HG02973 (cell line): ENCODE measurements at regions not wholly inside any gene's neighbourhood (a gene's known extent, or its start where the extent isn't known, plus 50 kb on each side); places are given as distances from the start of the nearest gene placed in this dataset.

ENCODE experiments used
- ATAC-seq: cut with Tn5 transposase; IDR thresholded peaks from one replicate; pipeline ENCODE4 v1.9.1; 2021; ENCODE audit warnings: moderate library complexity; ENCODE audit not compliant: unreplicated experiment

DNA sequence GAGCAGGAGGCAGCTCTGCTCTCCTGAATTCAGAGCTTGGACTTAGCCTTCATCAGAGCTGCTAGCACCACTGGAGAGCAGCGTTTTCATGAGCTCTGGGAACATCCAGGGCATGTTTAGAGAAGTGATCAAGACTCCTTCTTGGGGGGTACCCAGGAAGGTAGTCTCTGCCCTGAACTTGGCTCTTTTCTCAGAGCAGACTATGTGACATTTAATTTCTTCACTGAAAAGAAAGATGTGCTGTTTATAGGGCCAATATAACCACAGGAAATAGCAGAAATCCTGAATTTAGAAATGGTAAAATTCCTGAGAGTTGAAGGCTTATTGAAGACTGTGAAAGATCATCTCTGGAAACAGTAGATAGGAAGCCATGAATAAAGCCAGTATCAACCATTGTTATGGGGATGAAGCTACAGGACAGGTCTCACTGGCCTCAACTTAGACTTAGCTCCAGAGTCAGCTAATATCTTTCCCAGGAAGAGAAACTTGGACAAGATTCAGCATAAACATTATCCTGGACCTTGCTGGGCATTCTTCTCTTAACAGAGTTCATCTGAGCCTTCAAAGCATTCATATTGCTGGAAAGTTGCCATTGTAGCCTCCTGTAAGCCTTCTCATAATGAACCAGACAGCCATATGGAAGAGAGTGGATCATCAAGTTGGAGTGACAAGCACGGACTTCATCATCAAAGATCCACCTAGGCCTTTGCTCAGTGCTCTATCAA lies 386.6 kb upstream of the THBS1 start:
- no peak for ATAC-seq

DNA sequence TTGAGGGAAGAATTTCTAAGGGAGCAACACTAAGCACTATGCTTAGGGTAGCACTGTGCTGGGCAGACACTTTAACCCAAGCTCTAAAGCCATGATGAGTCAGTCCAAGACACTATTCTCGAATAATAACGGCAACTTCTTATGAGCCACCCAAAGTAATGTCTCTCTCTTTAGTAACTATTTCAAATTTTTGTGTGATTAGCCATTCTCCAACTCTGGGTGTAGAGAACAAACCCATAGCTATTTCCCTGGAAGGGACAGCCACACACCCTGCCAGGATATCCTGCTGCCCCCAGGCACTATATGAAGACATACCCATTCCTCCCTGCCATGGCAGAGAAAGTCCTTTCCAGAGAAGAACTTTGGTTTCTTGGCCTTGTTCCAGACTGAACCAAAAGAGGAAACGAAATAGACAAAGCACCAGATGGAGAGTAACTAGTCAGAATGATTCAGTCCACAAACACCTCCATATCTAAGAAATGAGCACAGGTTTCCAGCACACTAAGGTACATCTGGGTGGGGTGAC lies 384.9 kb upstream of the THBS1 start:
- ATAC-seq, result no peak

DNA sequence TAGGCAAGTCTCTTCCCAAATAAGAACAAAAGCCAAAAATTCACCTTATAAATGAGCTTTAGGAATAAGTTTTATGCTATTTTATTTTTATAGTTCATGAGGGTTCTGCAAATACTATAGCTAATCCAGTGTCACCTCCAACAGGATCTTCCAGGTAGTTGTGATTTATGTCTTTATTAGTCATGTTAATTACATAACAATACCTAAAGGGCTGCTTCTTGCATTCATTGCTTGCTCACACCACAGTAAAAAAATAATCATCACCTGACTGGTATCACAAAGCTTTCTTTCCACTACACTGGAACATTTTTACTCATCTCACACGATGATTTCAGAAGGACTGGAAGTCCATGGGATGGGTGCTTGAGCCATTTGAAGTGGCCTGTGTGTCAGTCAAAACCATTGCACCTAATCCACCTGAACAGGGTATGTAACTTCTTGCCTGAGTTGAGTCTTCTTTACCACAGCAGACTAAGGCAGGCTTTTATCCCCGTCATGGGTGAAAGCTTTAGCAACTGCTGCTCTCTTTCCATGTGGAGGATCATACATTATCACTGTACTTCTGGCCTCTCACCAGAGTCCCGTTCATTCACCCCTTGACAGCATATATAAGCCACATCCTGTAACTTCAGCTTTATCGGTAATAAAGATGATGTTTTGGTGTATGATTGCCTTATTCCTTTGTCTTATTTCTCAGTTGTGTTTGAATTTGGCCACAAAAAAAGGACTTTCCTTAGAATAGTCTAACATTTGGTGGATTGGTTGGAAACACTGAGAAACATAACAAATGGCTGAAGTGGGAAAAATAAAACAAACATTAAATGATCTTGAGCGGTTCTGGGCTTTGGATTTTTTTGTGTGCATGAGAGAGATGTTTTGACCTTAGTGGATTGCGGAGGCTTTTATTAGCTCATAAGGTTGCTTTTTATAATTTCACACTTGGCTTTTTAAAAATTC lies 382.6 kb upstream of the THBS1 start:
- ATAC-seq, result no peak

DNA sequence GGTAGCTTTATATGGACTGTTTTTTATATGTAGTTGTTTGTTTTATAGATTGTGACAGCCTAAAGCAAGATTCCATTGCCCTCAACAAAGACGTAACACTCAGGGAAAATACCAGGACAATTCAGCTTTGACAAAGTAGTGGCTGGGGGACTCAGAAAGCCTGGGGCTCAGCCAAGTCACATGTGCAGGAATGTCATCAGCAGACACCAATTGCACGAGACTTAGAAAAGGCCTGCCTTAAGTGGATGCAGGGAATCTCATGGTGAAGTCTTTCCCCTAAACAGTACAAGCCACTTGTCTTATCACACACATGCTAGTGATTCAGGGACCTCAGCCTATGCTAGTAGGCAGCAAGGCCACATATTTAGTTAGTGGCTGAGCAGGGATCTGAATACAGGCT lies 381.8 kb upstream of the THBS1 start:
- no peak for ATAC-seq

DNA sequence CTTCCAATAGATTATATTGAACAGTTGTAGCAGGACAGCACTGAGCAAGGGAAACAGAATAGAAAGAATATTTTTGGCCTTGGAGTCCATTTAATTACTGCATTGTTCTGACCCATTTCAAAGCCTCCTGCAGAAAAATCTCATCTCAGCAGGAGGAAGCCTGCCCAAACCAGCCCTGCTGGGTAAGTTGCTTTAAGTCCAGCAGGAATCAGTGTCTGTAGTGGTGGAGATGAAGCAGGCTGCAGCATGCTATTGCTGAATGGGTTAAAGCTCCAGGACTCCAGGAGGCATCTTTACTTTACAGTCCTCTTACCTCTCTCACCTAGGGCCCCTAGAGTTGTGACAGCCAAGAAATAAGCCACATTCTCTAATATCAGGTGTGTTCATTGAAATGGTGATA lies 380.3 kb upstream of the THBS1 start:
- no peak for ATAC-seq

DNA sequence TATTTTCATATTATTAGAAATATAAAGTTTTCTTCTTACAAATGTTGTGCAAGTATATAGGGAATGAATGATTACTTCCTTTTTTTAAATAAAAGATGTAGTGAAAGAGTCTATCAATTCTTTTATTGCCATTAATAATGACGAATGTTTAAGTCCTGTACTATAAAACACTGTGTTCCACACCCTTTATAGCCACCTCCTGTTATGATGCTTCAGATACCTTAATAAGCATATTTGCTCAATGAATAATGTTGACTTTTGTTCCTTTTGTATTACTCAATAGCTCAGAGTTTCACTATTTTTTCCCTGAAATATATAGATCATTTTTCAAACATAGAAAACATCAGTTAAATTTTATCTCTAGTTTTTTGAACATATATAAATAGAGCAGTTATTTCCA lies 378.2 kb upstream of the THBS1 start:
- no peak for ATAC-seq

DNA sequence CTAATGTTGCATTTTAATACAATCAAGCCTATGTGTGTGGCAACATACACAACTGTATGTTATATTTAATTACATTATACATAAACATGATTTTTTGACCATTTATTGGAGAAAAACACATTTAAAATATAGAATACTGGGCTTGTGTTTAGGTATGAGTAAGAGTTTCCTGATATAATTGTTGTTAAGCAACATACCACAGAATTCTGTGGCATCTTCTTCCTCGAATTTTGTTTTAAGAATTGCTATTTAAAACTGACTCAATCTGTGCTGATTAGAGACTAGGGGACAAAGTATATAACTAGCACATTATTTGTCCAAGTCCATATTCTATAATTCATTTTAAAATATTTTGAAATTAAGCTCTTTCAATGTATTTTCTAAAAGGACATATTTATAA lies 376.8 kb upstream of the THBS1 start:
- ATAC-seq, result no peak

DNA sequence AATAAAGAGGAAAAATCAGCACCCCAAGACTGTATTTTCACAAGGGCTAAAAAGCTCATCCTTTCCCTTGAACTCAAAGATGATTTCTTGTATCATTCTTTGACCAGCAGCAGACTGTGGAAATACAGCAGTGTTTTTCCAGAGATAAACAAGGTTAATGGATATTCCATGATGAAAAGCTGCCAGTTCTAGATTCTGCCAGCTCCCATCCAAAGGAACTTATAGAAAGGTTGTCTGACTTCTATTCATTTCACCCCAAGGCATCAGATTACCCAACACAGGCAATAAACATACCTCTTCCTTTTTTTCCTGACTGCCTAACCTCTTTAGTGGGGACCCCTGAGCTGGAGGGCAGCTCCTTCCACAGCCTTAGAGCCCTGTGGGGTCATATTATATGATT lies 375.8 kb upstream of the THBS1 start:
- no peak for ATAC-seq

DNA sequence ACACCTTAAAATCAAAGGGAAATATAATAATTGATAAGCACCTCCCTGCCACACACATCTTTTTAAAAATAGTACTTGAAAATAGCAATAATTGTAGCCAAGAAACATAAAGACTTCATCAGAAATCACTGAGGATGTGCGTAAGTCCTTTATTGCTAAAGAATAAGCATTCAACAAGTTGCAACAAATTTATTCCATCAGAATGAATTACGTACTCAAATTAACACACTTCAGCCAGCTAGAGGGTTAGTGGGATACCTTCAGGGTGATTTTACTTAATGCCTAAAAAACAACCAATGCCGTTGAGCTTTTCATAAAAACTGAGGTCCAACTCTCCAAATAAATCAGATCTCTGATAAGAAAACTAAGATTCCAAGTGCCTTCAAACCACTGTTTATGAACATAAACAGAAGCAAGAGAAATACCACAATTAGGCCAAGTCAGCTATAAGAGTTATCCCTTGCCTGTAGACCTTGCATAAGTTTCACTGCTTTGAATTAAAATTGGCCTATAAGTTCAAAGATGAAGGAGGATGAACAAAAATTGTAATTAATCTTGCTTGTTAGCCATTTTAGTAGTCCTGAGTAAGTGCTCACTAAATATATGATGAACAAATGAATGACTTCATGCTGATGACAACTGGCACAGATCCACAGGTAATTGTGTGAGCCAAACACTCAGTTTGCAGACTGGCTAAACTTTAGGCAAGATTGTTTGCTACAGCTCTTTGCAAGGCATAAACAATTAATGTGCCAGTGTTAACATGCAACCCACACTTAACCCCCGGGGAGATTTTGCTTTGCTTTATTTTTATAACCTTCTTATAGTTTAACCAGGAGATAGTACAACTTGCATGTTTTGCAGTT lies 375.1 kb upstream of the THBS1 start:
- no peak for ATAC-seq

DNA sequence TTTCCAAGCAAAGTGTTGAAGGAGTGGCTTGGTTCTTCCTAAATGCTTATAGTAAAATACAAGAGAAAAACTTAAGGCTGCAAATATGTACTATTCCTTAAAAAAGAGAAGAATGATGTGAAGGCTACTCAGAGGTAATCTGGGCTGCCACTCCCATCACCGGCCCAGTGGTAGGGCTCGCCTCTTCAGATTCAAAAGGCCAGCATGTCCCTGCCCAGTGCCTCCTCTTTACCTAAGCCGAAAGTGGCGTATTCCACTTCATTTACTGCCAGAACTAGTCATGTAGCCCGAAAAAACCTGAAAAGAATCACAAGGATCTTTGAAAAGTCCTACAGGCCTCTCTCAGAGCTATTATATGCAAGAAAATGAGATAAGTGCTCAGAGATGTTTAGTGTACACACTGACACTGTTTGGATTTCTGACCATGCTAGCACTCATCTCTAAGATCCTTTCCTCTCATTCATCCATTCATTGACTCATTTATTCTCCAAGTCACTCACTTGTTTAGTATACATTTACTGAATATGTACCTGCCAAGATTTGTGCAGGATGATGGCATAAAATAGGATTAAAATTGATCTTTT lies 373.3 kb upstream of the THBS1 start:
- no peak for ATAC-seq

DNA sequence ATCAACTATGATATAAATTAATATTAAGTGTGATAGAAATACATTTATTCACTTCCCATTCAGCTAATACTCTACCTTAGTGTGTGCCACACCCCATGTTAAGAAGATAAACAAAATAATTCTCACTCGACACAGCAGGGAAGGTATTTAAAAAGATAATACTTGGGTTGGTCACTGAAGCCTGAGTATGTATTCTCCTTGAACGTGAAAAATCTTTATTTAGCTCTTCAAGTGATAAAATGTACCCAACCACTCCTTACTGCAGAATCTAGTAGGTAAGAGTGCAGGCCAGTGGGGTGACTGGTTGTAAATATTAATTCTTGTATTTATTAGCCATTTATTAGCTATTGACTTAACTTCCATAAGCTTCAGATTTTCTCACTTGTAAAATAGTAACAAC lies 372.7 kb upstream of the THBS1 start:
- no peak for ATAC-seq

DNA sequence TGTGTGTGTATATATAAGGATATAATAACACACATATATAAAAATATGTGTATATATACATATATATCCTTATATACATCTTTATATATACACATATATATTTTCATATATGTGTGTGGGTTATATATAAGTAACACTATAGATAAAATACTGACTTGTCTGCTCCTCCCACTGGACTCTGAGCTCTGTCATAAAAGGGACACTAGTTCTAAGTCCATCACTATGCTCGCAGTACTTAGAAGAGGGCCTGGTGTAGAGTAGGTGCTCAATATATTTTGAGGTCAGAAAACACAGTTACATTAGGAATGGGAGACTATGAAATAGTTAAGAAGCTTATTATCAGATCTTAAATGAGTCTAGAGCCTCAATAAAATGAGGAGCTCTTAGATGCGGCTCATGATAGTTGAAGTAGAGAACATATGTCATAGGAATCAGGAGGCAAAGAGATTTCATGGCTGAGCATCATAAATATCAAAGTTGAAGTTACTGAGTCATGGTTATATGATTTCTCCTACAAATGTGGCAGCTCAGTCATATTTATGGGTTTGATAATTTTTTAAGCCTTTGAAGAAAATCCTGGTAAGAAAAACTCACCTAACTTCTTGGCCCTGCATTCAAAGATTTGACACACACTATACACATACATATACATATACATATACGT lies 371.2 kb upstream of the THBS1 start:
- ATAC-seq, result no peak

DNA sequence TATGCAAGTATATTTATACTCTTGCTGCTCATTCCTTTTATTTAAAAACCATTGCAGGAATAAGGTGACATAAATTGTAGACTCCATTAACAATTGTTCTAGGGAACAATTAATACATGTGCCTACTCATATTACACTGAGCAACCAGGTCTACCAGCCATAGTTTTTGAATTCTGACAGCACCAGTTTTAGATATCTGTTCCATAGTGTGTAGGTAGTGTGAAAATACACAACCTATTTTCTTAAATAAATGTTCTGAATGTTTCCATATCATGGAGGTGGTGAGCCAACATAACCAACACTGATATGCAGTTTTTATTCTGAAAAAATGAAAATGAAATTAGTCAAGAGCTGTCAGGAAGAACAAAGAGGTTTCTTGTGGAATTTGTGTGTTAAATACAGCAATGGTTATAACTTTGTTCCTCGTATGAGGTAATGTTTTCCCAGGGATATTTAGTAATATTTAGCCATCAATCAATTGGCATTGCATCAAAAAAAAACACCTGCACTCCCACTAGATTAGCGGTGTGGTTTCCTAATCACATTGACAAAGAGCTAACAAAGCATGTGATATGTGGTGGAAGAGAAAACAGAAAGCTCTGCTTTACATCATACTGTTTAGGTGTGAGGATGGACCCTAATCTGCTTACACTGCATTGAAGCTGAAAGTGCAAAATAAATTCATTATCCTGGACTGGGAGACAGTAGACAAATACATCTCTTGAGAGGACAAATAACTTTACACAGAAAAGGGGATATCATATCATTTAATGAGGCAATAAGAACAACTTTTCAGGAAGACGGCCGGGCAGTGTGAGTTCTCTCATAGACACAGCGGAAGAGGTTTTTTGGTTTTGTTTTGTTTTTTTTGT lies 369.5 kb upstream of the THBS1 start:
- no peak for ATAC-seq

DNA sequence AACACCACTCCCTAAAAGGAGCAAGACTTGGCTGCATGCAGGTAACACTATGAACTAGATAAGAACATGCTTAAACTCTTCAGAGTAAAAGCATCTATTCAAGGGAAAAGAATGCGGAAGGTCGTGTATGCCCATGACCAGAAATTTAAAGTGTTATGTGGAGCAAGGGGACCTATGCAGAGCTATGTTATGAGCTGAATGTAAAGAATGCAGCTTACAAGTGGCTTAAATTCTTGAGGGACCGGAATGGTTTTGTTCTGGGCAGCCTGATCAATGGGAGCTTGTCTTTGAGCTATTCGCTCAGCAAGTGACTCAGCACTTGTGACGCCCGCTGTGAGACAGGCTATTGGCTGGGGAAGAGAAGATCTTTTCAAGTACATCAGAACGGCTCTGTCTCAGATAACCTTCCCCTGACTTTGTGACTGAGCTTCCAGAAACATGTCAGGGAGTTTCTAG lies 367.5 kb upstream of the THBS1 start:
- no peak for ATAC-seq

DNA sequence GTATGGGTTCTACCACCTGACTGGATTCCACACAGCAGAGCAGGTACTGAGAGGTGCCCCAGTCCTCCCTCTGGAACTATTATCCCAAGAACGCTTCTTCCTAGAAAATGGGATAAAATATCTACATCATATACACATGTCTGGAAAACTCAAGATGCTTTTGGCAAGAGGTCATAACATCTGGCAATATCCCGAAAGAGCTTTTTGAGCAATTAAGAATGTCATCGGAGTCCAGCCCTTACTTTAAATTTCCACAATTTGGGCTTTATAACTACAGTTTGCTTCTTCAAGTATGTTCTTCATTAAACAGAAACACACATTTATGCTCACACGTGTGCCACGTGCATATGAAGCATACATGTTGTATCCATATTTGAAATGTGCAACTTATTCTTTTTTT lies 365.9 kb upstream of the THBS1 start:
- ATAC-seq, result no peak

DNA sequence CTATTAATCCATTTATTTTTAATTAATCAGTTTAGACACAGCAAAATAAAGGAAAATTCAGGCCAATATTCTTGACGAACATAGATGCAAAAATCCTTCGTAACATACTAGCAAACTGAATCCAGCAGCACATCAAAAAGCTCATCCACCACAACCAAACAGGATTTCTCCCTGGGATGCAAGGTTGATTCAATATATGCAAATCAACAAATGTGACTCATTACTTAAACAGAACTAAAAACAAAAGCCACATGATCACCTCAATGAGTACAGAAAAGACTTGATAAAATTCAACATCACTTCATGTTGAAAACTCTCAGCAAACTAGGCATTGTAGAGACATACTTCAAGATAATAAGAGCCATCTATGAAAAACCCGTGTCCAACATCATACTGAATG lies 364.1 kb upstream of the THBS1 start:
- ATAC-seq, result no peak

DNA sequence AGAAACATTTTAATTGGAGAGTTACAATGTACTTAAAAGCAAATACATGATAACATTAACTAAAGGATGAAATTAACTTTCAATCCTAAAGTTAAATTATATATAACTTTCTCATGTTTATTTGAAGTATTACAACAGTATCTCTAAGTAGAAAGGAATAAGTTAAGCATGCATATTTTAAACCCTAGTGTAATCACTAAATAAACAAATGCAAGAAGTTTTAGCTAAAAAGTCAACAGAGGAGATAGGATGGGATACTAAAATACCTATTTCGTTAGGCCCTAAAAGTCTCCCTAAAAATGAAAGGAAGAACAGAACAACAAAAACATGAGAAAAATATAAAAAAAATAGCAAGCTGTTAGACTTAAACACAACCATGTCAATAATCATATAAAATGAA lies 361.3 kb upstream of the THBS1 start:
- ATAC-seq, result no peak

DNA sequence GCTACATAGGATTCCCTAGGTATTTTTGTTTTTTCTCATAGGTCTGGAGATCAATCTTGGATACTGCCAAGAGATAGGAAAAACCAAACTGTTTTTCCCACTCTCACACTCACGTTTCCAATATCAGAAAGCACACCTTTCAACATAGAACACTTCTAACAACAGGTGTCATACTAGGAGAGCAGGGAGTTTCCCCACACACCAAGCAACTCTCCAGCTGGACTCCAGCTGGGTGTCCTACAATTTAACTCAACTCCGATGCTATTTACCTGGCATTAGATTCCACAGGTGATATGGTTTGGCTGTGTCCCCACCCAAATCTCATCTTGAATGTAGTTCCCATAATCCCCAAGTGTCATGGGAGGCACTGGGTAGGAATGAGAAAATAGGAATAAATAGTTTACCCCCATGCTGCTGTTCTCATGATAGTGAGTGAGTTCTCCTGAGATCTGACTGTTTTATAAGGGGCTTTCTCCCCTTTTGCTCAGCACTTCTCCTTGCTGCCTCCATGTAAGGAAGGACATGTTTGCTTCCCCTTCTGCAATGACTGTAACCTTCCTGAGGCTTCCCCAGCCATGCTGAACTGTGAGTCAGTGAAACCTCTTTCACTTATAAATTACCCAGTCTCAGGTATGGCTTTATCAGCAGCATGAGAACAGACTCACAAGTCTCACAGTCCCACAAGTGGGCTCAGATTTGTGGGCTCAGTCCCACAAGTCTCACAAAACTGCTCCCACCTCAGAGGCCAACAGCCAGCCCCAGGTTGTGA lies 354.5 kb upstream of the THBS1 start:
- ATAC-seq, result no peak
